Cardiac fibroblast (primary cell): ENCODE measurements at regions not wholly inside any gene's neighbourhood (a gene's known extent, or its start where the extent isn't known, plus 50 kb on each side); places are given as distances from the start of the nearest gene placed in this dataset.
"Not testable (repeated sequence)": the region's sequence is repeated elsewhere in the genome, so short reads cannot be mapped to it uniquely, and the experiment has no call there.

Experiments
- DNase-seq, 2 donors: peaks; one replicate each; pipeline versions ENCODE4 v3.0.0 to v3.0.0-alpha.2; 2010; ENCODE audit warnings: low read depth in 2 of 2
- H3K4me3 ChIP-seq, 2 donors: replicated peaks in 1 of 2; 1 replicate in 1 of 2; 2 replicates in 1 of 2; pipeline ENCODE4 v1.5.1; 2011; ENCODE audit warnings: low read depth in 2 of 2, low read length in 2 of 2, mild to moderate bottlenecking in 2 of 2, moderate library complexity in 1 of 2
- TF ChIP-seq, protein P1 (sequence below): IDR thresholded peaks from one replicate; pipeline ENCODE4 v1.5.1; 2011; ENCODE audit warnings: low read depth, mild to moderate bottlenecking, low read length, inconsistent platforms

DNA sequence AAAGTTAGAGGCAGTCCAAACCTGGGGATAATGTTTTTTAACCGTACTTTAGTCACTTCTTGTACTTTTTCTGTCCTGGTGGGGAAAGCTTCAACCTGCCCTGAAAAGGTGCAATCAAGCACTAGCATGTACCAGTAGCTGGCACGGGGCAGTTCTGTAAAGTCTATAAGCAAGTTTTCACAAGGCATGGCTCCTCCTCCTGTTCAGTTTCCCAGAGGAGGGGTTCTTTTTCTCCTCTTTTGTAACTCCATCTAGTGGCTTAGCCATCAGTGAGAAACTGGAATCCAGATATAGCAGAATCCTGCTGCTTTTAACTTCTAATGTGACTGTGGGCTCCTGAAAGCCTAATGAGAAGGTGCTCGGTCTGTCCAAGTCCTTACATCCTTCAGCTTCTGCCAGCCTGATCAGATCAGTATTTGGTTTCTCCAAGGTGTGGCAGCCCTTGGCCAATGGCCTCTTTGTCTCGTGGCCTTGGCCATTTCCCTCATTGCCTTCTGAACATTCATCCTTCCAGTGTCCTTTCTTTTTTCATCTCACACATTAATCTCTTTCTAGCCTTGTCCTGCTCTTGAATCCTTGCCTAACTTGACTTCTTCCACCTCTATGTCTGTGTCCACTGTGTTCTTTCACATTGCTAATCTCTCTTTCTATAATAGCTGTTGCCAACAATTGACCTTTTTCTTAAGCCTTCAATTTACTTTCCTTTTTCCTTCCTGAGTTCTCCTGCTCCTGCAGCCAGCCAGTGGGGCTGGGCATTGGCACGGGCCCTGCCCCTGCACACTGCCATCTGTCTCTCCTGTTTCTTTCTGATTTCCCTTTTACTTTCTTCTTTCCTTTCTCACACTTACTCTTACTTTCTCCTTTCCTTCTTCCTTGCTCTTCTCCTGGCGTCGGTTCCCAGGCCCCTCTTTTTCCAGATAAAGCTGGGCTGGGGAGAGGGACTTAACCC is 222.0 kb upstream of the SYNCRIP start:
- TF ChIP-seq, protein P1, sequence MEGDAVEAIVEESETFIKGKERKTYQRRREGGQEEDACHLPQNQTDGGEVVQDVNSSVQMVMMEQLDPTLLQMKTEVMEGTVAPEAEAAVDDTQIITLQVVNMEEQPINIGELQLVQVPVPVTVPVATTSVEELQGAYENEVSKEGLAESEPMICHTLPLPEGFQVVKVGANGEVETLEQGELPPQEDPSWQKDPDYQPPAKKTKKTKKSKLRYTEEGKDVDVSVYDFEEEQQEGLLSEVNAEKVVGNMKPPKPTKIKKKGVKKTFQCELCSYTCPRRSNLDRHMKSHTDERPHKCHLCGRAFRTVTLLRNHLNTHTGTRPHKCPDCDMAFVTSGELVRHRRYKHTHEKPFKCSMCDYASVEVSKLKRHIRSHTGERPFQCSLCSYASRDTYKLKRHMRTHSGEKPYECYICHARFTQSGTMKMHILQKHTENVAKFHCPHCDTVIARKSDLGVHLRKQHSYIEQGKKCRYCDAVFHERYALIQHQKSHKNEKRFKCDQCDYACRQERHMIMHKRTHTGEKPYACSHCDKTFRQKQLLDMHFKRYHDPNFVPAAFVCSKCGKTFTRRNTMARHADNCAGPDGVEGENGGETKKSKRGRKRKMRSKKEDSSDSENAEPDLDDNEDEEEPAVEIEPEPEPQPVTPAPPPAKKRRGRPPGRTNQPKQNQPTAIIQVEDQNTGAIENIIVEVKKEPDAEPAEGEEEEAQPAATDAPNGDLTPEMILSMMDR: peak; percentile 20
- H3K4me3 ChIP-seq: peak overlapping the region in 1 of 2 donors; percentile 56
- peak; percentile 39 to 43 for DNase-seq

DNA sequence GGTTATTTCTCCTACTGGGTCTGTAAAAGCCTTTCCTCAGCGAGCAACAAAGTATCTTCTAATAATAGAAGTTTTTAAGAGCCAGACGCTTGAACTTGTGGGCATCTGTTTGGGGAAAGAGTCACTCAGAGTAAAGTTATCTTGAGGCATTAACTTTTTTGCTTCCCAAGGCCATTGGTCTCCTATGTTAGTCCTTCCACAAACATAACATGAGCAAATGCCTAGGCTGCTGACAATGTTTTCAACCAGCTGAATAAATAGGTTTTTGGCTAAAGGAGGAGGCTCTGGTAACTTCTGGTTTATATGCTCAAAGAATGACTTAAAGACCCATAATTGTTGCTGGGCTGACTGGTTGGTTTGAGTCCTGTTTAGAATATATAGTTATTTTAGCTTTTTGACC is 213.5 kb upstream of the SYNCRIP start:
- TF ChIP-seq, protein P1: no peak
- no peak overlapping the region for H3K4me3 ChIP-seq
- no peak for DNase-seq

DNA sequence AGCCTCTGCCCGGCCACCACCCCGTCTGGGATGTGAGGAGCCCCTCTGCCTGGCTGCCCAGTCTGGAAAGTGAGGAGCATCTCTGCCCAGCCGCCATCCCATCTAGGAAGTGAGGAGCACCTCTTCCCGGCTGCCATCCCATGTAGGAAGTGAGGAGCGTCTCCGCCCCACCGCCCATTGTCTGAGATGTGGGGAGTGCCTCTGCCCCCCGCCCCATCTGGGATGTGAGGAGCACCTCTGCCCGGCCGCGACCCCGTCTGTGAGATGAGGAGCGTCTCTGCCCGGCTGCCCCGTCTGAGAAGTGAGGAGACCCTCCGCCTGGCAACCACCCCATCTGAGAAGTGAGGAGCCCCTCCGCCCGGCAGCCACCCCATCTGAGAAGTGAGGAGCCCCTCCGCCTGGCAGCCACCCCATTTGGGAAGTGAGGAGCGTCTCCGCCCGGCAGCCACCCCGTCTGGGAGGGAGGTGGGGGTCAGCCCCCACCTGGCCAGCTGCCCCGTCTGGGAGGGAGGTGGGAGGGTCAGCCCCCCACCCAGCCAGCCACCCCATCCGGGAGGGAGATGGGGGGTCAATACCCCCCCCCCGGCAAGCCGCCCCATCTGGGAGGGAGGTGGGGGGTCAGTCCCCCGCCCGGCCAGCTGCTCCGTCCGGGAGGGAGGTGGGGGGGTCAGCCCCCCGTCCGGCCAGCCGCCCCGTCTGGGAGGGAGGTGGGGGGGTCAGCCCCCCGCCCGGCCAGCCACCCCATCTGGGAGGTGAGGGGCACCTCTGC is 195.8 kb upstream of the SYNCRIP start:
- DNase-seq, H3K4me3 ChIP-seq: not testable (repeated sequence)

DNA sequence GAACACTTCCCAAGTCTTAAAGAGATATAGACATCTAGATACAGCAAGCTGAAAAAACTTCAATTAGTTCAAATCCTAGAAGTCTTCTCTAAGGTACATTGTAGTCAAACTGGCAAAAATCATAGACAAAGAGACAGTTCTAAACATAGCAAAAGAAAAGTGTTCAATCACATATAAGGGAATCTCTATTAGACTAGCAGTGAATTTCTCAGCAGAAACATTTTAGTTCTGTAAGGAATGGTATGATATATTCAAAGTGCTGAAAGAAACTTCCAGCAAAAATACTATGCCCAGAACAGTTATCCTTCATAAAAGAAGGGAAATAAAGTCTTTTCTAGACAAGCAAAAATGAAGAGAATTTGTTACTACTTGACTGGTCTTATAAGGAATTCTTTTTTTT is 186.3 kb upstream of the SYNCRIP start:
- no peak for DNase-seq
- H3K4me3 ChIP-seq: no peak overlapping the region
- TF ChIP-seq, protein P1: no peak

DNA sequence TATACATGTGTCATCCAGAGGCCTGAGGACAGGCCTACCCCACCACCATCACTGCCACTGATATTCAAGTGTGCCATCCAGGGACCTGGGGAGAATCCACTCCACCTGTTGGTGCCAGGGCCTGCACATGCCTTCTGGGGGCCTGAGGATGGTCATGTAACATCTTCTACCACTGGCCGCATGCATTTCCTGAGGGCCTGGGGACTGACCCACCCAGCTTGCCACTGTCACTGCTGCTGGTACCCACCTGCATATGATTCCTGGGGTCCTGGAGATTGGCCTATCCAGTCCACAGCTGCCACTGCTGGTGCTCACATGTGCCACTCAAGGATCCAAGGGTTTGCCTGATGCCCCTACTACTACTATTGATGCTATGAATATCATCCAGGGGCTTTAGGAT is 184.3 kb upstream of the SYNCRIP start:
- DNase-seq: no peak
- H3K4me3 ChIP-seq: no peak overlapping the region
- TF ChIP-seq, protein P1: no peak

DNA sequence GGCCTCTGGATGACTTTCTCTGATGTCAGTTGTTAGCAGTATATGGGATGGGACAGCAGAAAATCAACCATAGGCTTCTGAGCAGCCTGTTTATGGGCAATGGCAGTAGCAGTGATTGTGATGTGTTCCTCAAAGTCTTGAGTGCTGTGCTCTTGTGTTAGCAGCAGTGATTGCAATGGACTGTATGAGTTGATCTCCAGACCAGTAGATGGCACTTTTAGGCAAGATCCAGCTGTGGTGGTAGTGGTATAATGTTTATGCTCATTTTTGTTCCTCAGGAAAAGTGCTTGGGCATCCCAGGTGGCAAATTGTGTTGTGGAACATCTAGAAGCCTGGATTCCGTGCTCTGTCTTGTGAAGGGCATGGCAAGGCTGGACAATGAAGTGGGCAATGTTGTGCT is 181.6 kb upstream of the SYNCRIP start:
- no peak overlapping the region for H3K4me3 ChIP-seq
- TF ChIP-seq, protein P1: no peak
- no peak for DNase-seq

DNA sequence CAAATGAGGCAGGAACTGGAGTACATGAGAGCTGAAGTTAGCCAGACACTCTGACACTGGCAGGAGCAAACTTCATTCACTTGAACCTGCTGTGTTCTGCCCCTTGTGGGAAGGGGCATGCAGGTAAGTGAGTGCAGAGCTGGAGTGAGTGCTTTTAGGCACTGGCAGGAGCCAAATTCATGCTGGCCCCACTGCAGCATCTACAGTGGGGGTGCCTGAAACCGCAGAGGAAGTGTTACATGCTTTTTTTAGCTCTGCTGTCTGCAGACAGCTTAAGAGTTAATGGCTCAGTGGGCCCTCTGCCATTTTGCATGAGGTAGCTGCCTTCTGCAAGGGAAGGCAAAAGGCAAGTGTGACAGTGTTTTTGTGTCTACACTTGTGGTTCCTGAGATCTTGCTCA is 167.9 kb upstream of the SYNCRIP start:
- H3K4me3 ChIP-seq: no peak overlapping the region
- TF ChIP-seq, protein P1: no peak
- no peak for DNase-seq
